ENCODE measurements at regions not wholly inside any gene's neighbourhood (a gene's known extent, or its start where the extent isn't known, plus 50 kb on each side); places are given as distances from the start of the nearest gene placed in this dataset.

DNA sequence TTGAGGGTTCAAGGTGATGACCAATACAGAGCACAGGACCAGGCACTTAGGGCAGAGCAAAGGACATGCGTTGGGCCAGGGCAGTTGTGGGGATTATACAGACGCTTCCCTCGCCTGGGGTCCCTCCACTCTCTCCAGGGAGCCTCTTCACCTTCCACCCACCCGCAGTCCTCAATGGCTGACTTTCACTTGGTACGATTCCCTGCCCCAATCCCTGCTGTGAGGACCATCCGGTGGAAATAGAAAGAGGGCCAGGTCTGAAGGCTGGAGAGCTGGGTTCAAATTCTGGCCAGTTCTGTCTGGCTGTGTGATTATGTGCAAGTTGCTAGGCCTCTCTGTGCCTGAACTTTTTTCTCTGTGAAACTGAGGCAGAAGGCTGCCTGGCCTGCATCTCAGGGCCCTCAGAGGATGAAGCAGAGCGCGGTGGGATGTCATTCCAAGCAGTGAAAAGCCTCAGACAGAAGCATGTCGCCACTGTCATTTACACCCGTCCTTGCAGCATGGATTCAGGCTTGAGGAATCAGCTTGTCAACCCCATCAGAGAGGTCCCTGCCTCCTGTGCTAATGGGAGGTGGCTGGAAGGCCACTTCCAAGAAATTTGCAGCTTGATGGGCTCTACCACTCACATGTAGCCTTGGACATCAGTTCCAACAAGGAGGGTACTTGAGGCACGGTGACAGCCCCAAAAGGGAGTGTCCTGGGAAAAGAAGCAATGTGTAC, 206.6 kb upstream of the IER5L start:
- TF ChIP-seq CTCF (conservative IDR thresholded peaks at IDR 0.05 in 1 of 2, IDR thresholded peaks at IDR 0.05 in 1 of 2; ENCODE audit: extremely low read depth in 1 of 2, insufficient read depth in 1 of 2, low read depth in 1 of 2, low read length in 2 of 2) (no peak), EZH2 (IDR thresholded peaks at IDR 0.05; ENCODE audit: borderline replicate concordance, low read length) (no peak)

All from mammary epithelial cell (primary cell).